Activated naive CD8-positive, alpha-beta T cell (primary cell): ENCODE measurements at regions not wholly inside any gene's neighbourhood (a gene's known extent, or its start where the extent isn't known, plus 50 kb on each side); places are given as distances from the start of the nearest gene placed in this dataset.
"Not testable (repeated sequence)": the region's sequence is repeated elsewhere in the genome, so short reads cannot be mapped to it uniquely, and the experiment has no call there.

Experiments
- H3K27ac Mint-ChIP-seq: one replicate; pipeline ENCODE4 v1.8.0; 2021; ENCODE audit warnings: mixed read lengths
- H3K27me3 Mint-ChIP-seq: one replicate; pipeline ENCODE4 v1.8.0; 2021; ENCODE audit warnings: mixed read lengths
- H3K36me3 Mint-ChIP-seq: one replicate; pipeline ENCODE4 v1.8.0; 2021; ENCODE audit warnings: mixed read lengths
- H3K4me1 Mint-ChIP-seq: one replicate; pipeline ENCODE4 v1.8.0; 2021; ENCODE audit warnings: low read depth, mixed read lengths
- H3K4me3 Mint-ChIP-seq: one replicate; pipeline ENCODE4 v1.8.0; 2021; ENCODE audit warnings: mild to moderate bottlenecking, mixed read lengths
- H3K9me3 Mint-ChIP-seq: one replicate; pipeline ENCODE4 v1.8.0; 2021; ENCODE audit warnings: low read depth, mixed read lengths

- Mint-ChIP-seq H3K4me1 (no peaks in the 10 kb centered on the region), H3K4me3 (no peak overlapping the region), H3K27me3 (no peaks in the 10 kb centered on the region), H3K27ac (no peak overlapping the region), H3K9me3 (peaks cover 6% of the 10 kb centered on the region), H3K36me3 (no peaks in the 10 kb centered on the region)
Measured at GRCh38 chr15:25248583-25249235, 190.1 kb downstream of the UBE3A start.

GRCh38 chr15:25249236-25250010 lies 189.4 kb downstream of the UBE3A start:
- Mint-ChIP-seq H3K27me3 (no peaks in the 10 kb centered on the region), H3K4me1 (no peaks in the 10 kb centered on the region), H3K9me3 (peaks cover 9% of the 10 kb centered on the region), H3K36me3 (no peaks in the 10 kb centered on the region), H3K4me3 (no peak overlapping the region), H3K27ac (no peak overlapping the region)

DNA sequence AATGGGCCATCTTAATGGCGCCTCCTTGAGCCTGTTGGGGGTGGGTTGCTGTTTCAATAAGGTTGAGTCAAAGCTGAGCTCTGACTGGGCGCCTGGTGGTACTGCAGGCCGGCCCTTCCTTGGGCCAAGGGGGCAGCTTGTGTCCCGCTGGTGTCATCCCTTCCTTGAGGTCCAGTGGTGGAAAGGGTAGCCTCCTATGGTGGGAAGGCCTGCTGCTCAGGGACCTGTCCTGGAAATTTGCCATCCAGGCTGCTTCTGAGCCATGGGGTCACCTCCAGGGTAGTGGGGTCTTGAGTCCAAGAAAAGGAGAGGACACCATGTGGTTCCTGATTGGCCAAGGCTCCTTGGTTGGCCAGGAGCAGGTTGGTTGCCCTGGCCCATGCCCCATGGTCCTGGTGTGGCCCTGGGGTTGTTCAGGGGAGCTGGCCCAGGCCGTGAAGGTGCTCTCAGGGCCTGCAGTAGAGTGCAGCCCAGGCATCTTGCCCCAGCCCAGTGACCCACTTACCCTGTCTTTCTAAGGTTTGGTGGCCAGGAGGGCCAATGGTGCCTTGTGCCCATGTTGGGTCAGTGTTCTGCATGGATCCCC lies 188.7 kb downstream of the UBE3A start:
- Mint-ChIP-seq H3K4me3 (no peak overlapping the region), H3K36me3 (peaks cover 3% of the 10 kb centered on the region), H3K9me3 (peaks cover 15% of the 10 kb centered on the region), H3K27me3 (no peaks in the 10 kb centered on the region), H3K27ac (no peak overlapping the region), H3K4me1 (no peaks in the 10 kb centered on the region)

DNA sequence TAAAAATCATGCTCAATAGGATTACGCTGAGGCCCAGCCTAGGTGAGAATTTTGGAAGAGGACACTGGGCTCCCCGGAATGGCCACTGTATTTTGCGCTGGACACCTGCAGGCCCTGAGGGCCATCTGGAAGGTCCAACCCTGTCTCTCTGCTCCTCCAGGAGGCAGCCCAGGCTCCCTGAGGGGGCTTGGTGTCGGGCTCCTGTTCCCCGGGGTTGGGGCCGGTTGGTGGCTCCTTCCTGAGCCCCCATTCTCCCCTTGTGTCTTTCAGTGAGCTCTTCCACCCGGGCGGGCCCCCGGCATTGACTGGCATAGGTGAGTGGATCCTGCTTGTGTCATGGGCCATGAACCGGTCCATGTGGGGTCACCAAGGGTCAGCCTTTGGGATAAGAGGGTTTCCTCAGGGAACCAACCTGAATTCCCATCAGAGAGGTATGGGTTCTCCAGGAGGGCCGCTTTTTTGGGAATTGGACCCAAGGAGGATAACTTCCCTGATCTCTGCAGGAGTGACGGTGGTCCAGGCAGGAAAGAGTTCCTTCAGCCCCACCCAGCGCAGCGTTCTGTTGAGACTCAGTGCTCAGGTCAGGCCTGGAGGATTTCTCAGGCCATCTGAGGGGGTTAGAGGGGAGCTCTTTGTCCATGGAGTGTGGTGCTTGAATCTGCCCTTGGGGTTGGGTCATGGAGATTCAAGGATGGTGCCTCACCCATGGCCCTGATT lies 187.8 kb downstream of the UBE3A start:
- no peaks in the 10 kb centered on the region for H3K27me3 Mint-ChIP-seq
- H3K36me3 Mint-ChIP-seq = peaks cover 4% of the 10 kb centered on the region
- peaks cover 16% of the 10 kb centered on the region for H3K9me3 Mint-ChIP-seq

DNA sequence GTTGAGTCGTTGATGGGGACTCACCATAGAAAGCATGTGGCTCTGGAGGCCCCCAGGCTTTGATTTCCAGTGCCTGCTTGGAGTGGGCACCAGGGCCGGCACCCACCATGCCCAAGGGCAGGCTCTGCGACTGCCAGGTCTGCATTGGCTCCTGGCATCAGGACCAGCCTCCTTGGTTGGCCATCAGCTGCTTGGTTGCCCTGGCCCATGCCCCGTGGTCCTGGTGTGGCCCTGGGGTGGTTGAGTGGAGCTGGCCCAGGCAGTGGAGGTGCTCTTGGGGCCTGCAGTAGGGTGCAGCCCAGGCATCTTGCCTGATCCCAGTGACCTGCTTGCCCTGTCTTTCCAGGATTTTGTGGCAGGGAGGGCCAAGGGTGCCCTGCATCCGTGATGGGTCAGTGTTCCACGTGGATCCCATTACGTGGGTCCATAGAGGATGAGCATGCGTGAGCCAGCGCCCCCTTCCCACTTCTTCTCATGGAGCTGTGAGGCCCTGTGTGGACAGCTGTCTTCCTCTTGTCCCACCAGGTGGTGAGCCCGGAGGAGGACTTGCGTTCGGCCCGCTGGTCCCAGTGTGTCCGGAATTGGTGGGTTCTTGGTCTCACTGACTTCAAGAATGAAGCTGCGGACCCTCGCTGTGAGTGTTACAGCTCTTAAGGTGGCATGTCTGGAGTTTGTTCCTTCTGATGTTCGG lies 187.0 kb downstream of the UBE3A start:
- Mint-ChIP-seq H3K4me3 (no peak overlapping the region), H3K9me3 (peaks cover 19% of the 10 kb centered on the region), H3K27me3 (no peaks in the 10 kb centered on the region), H3K4me1 (no peaks in the 10 kb centered on the region), H3K27ac (no peak overlapping the region), H3K36me3 (peaks cover 4% of the 10 kb centered on the region)

More for the DNA sequence above, 187.8 kb downstream of the UBE3A start:
- Mint-ChIP-seq H3K4me1 (no peaks in the 10 kb centered on the region), H3K4me3 (no peak overlapping the region), H3K27ac (no peak overlapping the region)

DNA sequence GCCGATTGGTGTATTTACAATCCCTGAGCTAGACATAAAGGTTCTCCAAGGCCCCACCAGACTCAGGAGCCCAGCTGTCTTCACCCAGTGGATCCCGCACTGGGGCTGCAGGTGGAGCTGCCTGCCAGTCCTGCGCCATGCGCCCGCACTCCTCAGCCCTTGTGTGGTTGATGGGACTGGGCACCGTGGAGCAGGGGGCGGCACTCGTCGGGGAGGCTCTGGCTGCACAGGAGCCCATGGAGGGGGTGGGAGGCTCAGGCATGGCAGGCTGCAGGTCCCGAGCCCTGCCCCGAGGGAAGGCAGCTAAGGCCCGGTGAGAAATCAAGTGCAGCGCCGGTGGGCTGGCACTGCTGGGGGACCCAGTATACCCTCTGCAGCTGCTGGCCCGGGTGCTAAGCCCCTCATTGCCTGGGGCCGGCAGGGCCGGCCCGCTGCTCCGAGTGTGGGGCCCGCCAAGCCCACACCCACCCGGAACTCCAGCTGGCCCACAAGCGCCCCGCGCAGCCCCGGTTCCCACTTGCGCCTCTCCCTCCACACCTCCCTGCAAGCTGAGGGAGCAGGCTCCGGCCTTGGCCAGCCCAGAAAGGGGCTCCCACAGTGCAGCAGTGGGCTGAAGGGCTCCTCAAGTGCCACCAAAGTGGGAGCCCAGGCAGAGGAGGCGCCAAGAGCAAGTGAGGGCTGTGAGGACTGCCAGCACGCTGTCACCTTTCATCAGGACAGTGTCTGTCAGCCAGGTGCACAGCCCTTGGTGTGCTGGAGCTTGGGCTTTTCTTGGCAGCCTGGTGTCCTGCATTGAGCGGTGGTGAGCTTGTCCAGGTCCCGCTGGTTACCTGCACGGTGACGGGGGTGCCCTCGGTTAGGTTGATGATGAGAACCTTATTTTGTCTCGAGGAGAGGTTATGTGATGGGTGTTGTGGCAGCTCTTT lies 185.5 kb downstream of the UBE3A start:
- not testable (repeated sequence) for H3K4me3 Mint-ChIP-seq, H3K36me3 Mint-ChIP-seq, H3K27me3 Mint-ChIP-seq, H3K27ac Mint-ChIP-seq, H3K4me1 Mint-ChIP-seq
- peaks cover 29% of the 10 kb centered on the region for H3K9me3 Mint-ChIP-seq

GRCh38 chr15:25268166-25268565 lies 170.7 kb downstream of the UBE3A start:
- peaks cover 23% of the 10 kb centered on the region for H3K9me3 Mint-ChIP-seq
- H3K4me3 Mint-ChIP-seq = no peak overlapping the region

More at GRCh38 chr15:25268166-25268565, 170.7 kb downstream of the UBE3A start:
- H3K27ac Mint-ChIP-seq = no peak overlapping the region
- peaks cover 3% of the 10 kb centered on the region for H3K36me3 Mint-ChIP-seq
- H3K4me1 Mint-ChIP-seq = no peaks in the 10 kb centered on the region
- H3K27me3 Mint-ChIP-seq = no peaks in the 10 kb centered on the region
